SK-N-MC (cell line): ENCODE measurements at regions not wholly inside any gene's neighbourhood (a gene's known extent, or its start where the extent isn't known, plus 50 kb on each side); places are given as distances from the start of the nearest gene placed in this dataset.

Experiments
- EZH2 ChIP-seq: fragments of 200-600 bp; sonication (generic); IDR thresholded peaks from one replicate; pipeline ENCODE4 v1.6.1; 2017; ENCODE audit warnings: antibody characterized with exemption
- FOXP2 ChIP-seq: optimal IDR thresholded peaks from 2 replicates; pipeline ENCODE3; 2011; ENCODE audit warnings: mild to moderate bottlenecking, moderate library complexity; ENCODE audit not compliant: insufficient read depth; ENCODE audit errors: extremely low read length, control extremely low read depth
- POLR2AphosphoS5 ChIP-seq: IDR thresholded peaks from 2 replicates; pipeline ENCODE4 v1.6.1; 2012; ENCODE audit warnings: mild to moderate bottlenecking, low read depth, low read length, borderline replicate concordance

DNA sequence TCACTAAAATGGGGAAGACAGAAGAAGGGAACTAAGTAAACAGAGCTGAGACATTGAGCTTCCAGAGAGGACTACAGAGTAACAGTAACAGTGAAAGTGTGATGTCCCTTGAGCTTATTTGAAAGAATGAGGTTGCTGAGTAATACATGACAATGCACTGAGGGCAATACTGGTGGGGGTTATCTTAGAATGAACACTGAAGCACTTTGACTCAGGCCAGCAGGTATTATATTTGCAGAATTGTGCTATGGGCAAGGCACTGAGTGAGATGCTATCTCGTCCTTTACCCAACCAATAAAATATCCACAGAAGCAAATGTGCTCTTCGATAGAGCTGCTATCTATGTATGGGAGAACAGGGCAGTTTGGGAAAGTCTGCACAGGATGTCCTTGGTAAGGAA, 133.2 kb downstream of the DISP1 start:
- TF ChIP-seq POLR2AphosphoS5, result no peak
- no peak for TF ChIP-seq EZH2
- TF ChIP-seq FOXP2, result no peak
